ENCODE measurements at regions not wholly inside any gene's neighbourhood (a gene's known extent, or its start where the extent isn't known, plus 50 kb on each side); places are given as distances from the start of the nearest gene placed in this dataset.
A peak's percentile ranks its signal among the peaks of the same experiment; 100 is the strongest.
"Not testable (repeated sequence)": the region's sequence is repeated elsewhere in the genome, so short reads cannot be mapped to it uniquely, and the experiment has no call there.

GRCh38 chr1:112855152-112855828 is 100.7 kb downstream of the SLC16A1 start:
- Mint-ChIP-seq H3K4me3 (peak overlapping the region in 1 of 2 donors; percentile 47), H3K4me1 (no peaks in the 10 kb centered on the region), H3K9me3 (peaks cover 0 to 1% of the 10 kb centered on the region in 2 donors)

GRCh38 chr1:112854368-112854984 is 101.5 kb downstream of the SLC16A1 start:
- ATAC-seq (replicated peaks); H3K36me3 Mint-ChIP-seq; H3K27ac Mint-ChIP-seq; H3K4me1 Mint-ChIP-seq; DNase-seq; H3K9me3 Mint-ChIP-seq: not testable (repeated sequence)
- H3K4me3 Mint-ChIP-seq: peak overlapping the region in 1 of 2 donors; percentile 47
- peaks cover 37 to 49% of the 10 kb centered on the region in 2 donors for H3K27me3 Mint-ChIP-seq

More at GRCh38 chr1:112855152-112855828, 100.7 kb downstream of the SLC16A1 start:
- ATAC-seq (replicated peaks): no peak
- no peaks in the 10 kb centered on the region for H3K36me3 Mint-ChIP-seq
- H3K27me3 Mint-ChIP-seq: peaks cover 29 to 41% of the 10 kb centered on the region in 2 donors
- H3K27ac Mint-ChIP-seq: no peak overlapping the region
- DNase-seq: no peak

- peaks cover 43 to 55% of the 10 kb centered on the region in 2 donors for H3K27me3 Mint-ChIP-seq
- H3K9me3 Mint-ChIP-seq, H3K4me3 Mint-ChIP-seq: not testable (repeated sequence)
Observed at GRCh38 chr1:112853915-112854314, 102.1 kb downstream of the SLC16A1 start.

GRCh38 chr1:112852934-112853333 is 103.1 kb downstream of the SLC16A1 start:
- H3K27ac Mint-ChIP-seq: no peak overlapping the region
- peaks cover 50 to 65% of the 10 kb centered on the region in 2 donors for H3K27me3 Mint-ChIP-seq
- H3K36me3 Mint-ChIP-seq: no peaks in the 10 kb centered on the region
- ATAC-seq (replicated peaks) (no peak), DNase-seq (no peak)
- H3K4me3 Mint-ChIP-seq: no peak overlapping the region
- peaks cover 6 to 13% of the 10 kb centered on the region in 2 donors for H3K4me1 Mint-ChIP-seq
- peaks cover 0 to 1% of the 10 kb centered on the region in 2 donors for H3K9me3 Mint-ChIP-seq

More at GRCh38 chr1:112853915-112854314, 102.1 kb downstream of the SLC16A1 start:
- H3K27ac Mint-ChIP-seq; ATAC-seq (replicated peaks); H3K36me3 Mint-ChIP-seq; DNase-seq: not testable (repeated sequence)
- H3K4me1 Mint-ChIP-seq: peaks cover 6 to 13% of the 10 kb centered on the region in 2 donors

GRCh38 chr1:112852276-112852675 is 103.7 kb downstream of the SLC16A1 start:
- Mint-ChIP-seq H3K27ac (no peak overlapping the region), H3K36me3 (no peaks in the 10 kb centered on the region), H3K4me1 (peaks cover 6 to 13% of the 10 kb centered on the region in 2 donors), H3K27me3 (peaks cover 51 to 66% of the 10 kb centered on the region in 2 donors), H3K9me3 (peaks cover 0 to 1% of the 10 kb centered on the region in 2 donors), H3K4me3 (no peak overlapping the region)
- no peak for DNase-seq
- ATAC-seq (replicated peaks): no peak

GRCh38 chr1:112850034-112850757 is 105.8 kb downstream of the SLC16A1 start:
- peak overlapping the region; percentile 73 to 80 for H3K4me3 Mint-ChIP-seq
- H3K36me3 Mint-ChIP-seq: peaks cover 0 to 2% of the 10 kb centered on the region in 2 donors
- H3K27me3 Mint-ChIP-seq: peaks cover 47 to 60% of the 10 kb centered on the region in 2 donors
- ATAC-seq (replicated peaks) (no peak), DNase-seq (no peak)
- H3K9me3 Mint-ChIP-seq: peaks cover 0 to 1% of the 10 kb centered on the region in 2 donors
- H3K4me1 Mint-ChIP-seq: peaks cover 6 to 13% of the 10 kb centered on the region in 2 donors
- H3K27ac Mint-ChIP-seq: no peak overlapping the region

GRCh38 chr1:112849425-112850033 is 106.5 kb downstream of the SLC16A1 start:
- H3K9me3 Mint-ChIP-seq: peaks cover 0 to 1% of the 10 kb centered on the region in 2 donors
- no peak overlapping the region for H3K27ac Mint-ChIP-seq
- H3K4me1 Mint-ChIP-seq: peaks cover 6 to 13% of the 10 kb centered on the region in 2 donors
- ATAC-seq (replicated peaks) (peak in 1 of 2 donors; percentile 39), DNase-seq (no peak)
- peak overlapping the region; percentile 73 to 80 for H3K4me3 Mint-ChIP-seq
- H3K36me3 Mint-ChIP-seq: peaks cover 0 to 2% of the 10 kb centered on the region in 2 donors
- H3K27me3 Mint-ChIP-seq: peaks cover 44 to 55% of the 10 kb centered on the region in 2 donors

GRCh38 chr1:112841825-112842224 is 114.2 kb downstream of the SLC16A1 start:
- Mint-ChIP-seq H3K9me3 (peaks cover 0 to 3% of the 10 kb centered on the region in 2 donors), H3K27me3 (peaks cover 0 to 6% of the 10 kb centered on the region in 2 donors), H3K27ac (no peak overlapping the region), H3K4me1 (peaks cover 20 to 40% of the 10 kb centered on the region in 2 donors), H3K36me3 (no peaks in the 10 kb centered on the region), H3K4me3 (peak overlapping the region in 1 of 2 donors; percentile 3)
- no peak for DNase-seq
- peak; percentile 82 to 83 for ATAC-seq (replicated peaks)

- no peak overlapping the region for H3K4me3 Mint-ChIP-seq
- H3K9me3 Mint-ChIP-seq: peaks cover 0 to 3% of the 10 kb centered on the region in 2 donors
- peaks cover 20 to 40% of the 10 kb centered on the region in 2 donors for H3K4me1 Mint-ChIP-seq
- no peak for DNase-seq
- peak overlapping the region; percentile 77 for H3K27ac Mint-ChIP-seq
- peak; percentile 77 for ATAC-seq (replicated peaks)
- H3K27me3 Mint-ChIP-seq: peaks cover 0 to 6% of the 10 kb centered on the region in 2 donors
- no peaks in the 10 kb centered on the region for H3K36me3 Mint-ChIP-seq
Observed at GRCh38 chr1:112840631-112841624, 115.1 kb downstream of the SLC16A1 start.

- Mint-ChIP-seq H3K4me3 (no peak overlapping the region), H3K27me3 (peaks cover 0 to 6% of the 10 kb centered on the region in 2 donors), H3K9me3 (peaks cover 0 to 1% of the 10 kb centered on the region in 2 donors), H3K36me3 (no peaks in the 10 kb centered on the region), H3K4me1 (peaks cover 13 to 23% of the 10 kb centered on the region in 2 donors), H3K27ac (no peak overlapping the region)
- ATAC-seq (replicated peaks): no peak
- no peak for DNase-seq
Observed at GRCh38 chr1:112836642-112837041, 119.4 kb downstream of the SLC16A1 start.

- no peak overlapping the region for H3K27ac Mint-ChIP-seq
- H3K9me3 Mint-ChIP-seq: peaks cover 0 to 1% of the 10 kb centered on the region in 2 donors
- no peak for DNase-seq
- H3K4me3 Mint-ChIP-seq: no peak overlapping the region
- no peaks in the 10 kb centered on the region for H3K36me3 Mint-ChIP-seq
- H3K27me3 Mint-ChIP-seq: peaks cover 0 to 6% of the 10 kb centered on the region in 2 donors
- no peak for ATAC-seq (replicated peaks)
- no peaks in the 10 kb centered on the region for H3K4me1 Mint-ChIP-seq
Observed at GRCh38 chr1:112833806-112834205, 118.7 kb upstream of the PPM1J start.

GRCh38 chr1:112832259-112832658 is 117.1 kb upstream of the PPM1J start:
- not testable (repeated sequence) for H3K9me3 Mint-ChIP-seq; H3K4me3 Mint-ChIP-seq; H3K27me3 Mint-ChIP-seq; H3K27ac Mint-ChIP-seq; DNase-seq; H3K36me3 Mint-ChIP-seq; ATAC-seq (replicated peaks); H3K4me1 Mint-ChIP-seq

GRCh38 chr1:112829691-112830090 is 114.6 kb upstream of the PPM1J start:
- H3K4me3 Mint-ChIP-seq; H3K36me3 Mint-ChIP-seq; H3K4me1 Mint-ChIP-seq; H3K27ac Mint-ChIP-seq; H3K9me3 Mint-ChIP-seq; DNase-seq; ATAC-seq (replicated peaks): not testable (repeated sequence)
- H3K27me3 Mint-ChIP-seq: peaks cover 7 to 10% of the 10 kb centered on the region in 2 donors
